H1 (cell line): ENCODE measurements at regions not wholly inside any gene's neighbourhood (a gene's known extent, or its start where the extent isn't known, plus 50 kb on each side); places are given as distances from the start of the nearest gene placed in this dataset.

Source experiments
- CTCF ChIA-PET: fragments of 300-600 bp; sonication (Branson Sonifier 250); formaldehyde crosslinking; loops from one replicate; lab custom pipeline; 2021; ENCODE audit not compliant: partially characterized antibody; lab: Charles Lee
- POLR2A ChIA-PET: fragments of 300-600 bp; sonication (Branson Sonifier 250); formaldehyde crosslinking; loops from one replicate; lab custom pipeline; 2021; ENCODE audit warnings: inconsistent platforms; ENCODE audit not compliant: partially characterized antibody; lab: Charles Lee
- DNase-seq, 2 experiments: peaks; one replicate each; pipeline versions ENCODE4 v3.0.0 to v3.0.0-alpha.2; 2010 to 2022; ENCODE audit warnings: low spot score in 2 of 2, low read depth in 1 of 2, mixed read lengths in 1 of 2
- FAIRE-seq: peaks from 2 replicates; lab custom pipeline; 2011; peaks lifted over from hg19 to GRCh38; lab: Jason Lieb, UNC
- H2AFZ ChIP-seq: 2 replicates; pipeline ENCODE4 v1.8.1; 2012; ENCODE audit warnings: low read length, inconsistent platforms
- H2AK5ac ChIP-seq: 2 replicates; pipeline ENCODE4 v1.6.1; 2013; ENCODE audit warnings: low read depth, low read length
- H2BK120ac ChIP-seq: replicated peaks from 2 replicates; pipeline ENCODE3; 2013; ENCODE audit warnings: low read depth, low read length, inconsistent platforms
- H2BK12ac ChIP-seq: 2 replicates; pipeline ENCODE4 v1.6.1; 2013; ENCODE audit warnings: low read depth, low read length
- H2BK15ac ChIP-seq: 2 replicates; pipeline ENCODE4 v1.6.1; 2013; ENCODE audit warnings: low read length
- H2BK20ac ChIP-seq: 2 replicates; pipeline ENCODE4 v1.6.1; 2013; ENCODE audit warnings: low read length
- H2BK5ac ChIP-seq: 2 replicates; pipeline ENCODE4 v1.6.1; 2013; ENCODE audit warnings: low read depth, low read length
- H3K14ac ChIP-seq: 2 replicates; pipeline ENCODE4 v1.6.1; 2013; ENCODE audit warnings: inconsistent platforms; ENCODE audit not compliant: insufficient read length
- H3K18ac ChIP-seq: 2 replicates; pipeline ENCODE4 v1.6.1; 2013; ENCODE audit warnings: low read length; ENCODE audit errors: extremely low read depth
- H3K23ac ChIP-seq: 2 replicates; pipeline ENCODE4 v1.6.1; 2013; ENCODE audit warnings: inconsistent platforms; ENCODE audit not compliant: insufficient read length
- H3K23me2 ChIP-seq: 2 replicates; pipeline ENCODE4 v1.6.1; 2013; ENCODE audit warnings: low read depth, low read length
- H3K27ac ChIP-seq: 2 replicates; pipeline ENCODE4 v1.6.1; 2011; ENCODE audit warnings: low read depth, low read length, inconsistent platforms
- H3K27me3 ChIP-seq, 4 experiments: replicated peaks in 1 of 4; 1 replicate in 1 of 4; 2 replicates in 3 of 4; pipeline versions ENCODE4 v1.6.1 to v1.8.1; 2011 to 2013; ENCODE audit warnings: low read length in 3 of 4, mild to moderate bottlenecking in 3 of 4, inconsistent platforms in 2 of 4, mixed read lengths in 2 of 4, moderate library complexity in 1 of 4; ENCODE audit not compliant: control insufficient read depth in 3 of 4, insufficient read depth in 3 of 4; ENCODE audit errors: extremely low read depth in 1 of 4
- H3K36me3 ChIP-seq, 4 experiments: 2 replicates each; pipeline versions ENCODE4 v1.6.1 to v1.8.1; 2011 to 2013; ENCODE audit warnings: mild to moderate bottlenecking in 4 of 4, low read length in 3 of 4, moderate library complexity in 2 of 4, control low read depth in 1 of 4, inconsistent platforms in 1 of 4; ENCODE audit not compliant: insufficient read depth in 4 of 4, control insufficient read depth in 2 of 4
- H3K4ac ChIP-seq: replicated peaks from 2 replicates; pipeline ENCODE3; 2013; ENCODE audit warnings: low read length, low read depth, mixed read lengths, inconsistent platforms; ENCODE audit not compliant: insufficient read length
- H3K4me1 ChIP-seq, 4 experiments: replicated peaks in 1 of 4; 1 replicate in 1 of 4; 2 replicates in 3 of 4; pipeline versions ENCODE4 v1.6.1 to v1.8.1; 2011 to 2013; ENCODE audit warnings: low read length in 3 of 4, inconsistent platforms in 2 of 4, mixed read lengths in 1 of 4; ENCODE audit not compliant: insufficient read depth in 4 of 4, control insufficient read depth in 3 of 4
- H3K4me2 ChIP-seq, 2 experiments: 2 replicates each; pipeline versions ENCODE4 v1.6.1 to v1.8.1; 2011 to 2013; ENCODE audit warnings: low read depth in 2 of 2, low read length in 2 of 2, control low read depth in 1 of 2, inconsistent platforms in 1 of 2, mild to moderate bottlenecking in 1 of 2; ENCODE audit not compliant: insufficient read depth in 1 of 2
- H3K4me3 ChIP-seq, 4 experiments: fragments of 200-600, 300-600 bp in 1 of 4; sonication (generic), shearing (Covaris generic), sonication (Bioruptor Twin) in 1 of 4; 2 replicates each; pipeline versions ENCODE4 v1.5.1 to v1.8.1; 2011 to 2016; ENCODE audit warnings: low read length in 4 of 4, low read depth in 3 of 4, control low read depth in 2 of 4, inconsistent platforms in 2 of 4, mild to moderate bottlenecking in 2 of 4, mixed read lengths in 1 of 4, moderate library complexity in 1 of 4; ENCODE audit not compliant: insufficient read depth in 2 of 4; ENCODE audit errors: extremely low read depth in 1 of 4
- H3K56ac ChIP-seq: replicated peaks from 2 replicates; pipeline ENCODE3; 2013; ENCODE audit warnings: low read depth, mild to moderate bottlenecking, mixed read lengths, low read length, inconsistent platforms; ENCODE audit not compliant: insufficient read length
- H3K79me1 ChIP-seq: 2 replicates; pipeline ENCODE4 v1.6.1; 2013; ENCODE audit warnings: low read depth, low read length, control low read depth
- H3K79me2 ChIP-seq, 2 experiments: 2 replicates each; pipeline versions ENCODE4 v1.6.1 to v1.8.1; 2012 to 2013; ENCODE audit warnings: low read length in 2 of 2, mild to moderate bottlenecking in 2 of 2, inconsistent platforms in 1 of 2; ENCODE audit not compliant: insufficient read depth in 2 of 2, control insufficient read depth in 1 of 2
- H3K9ac ChIP-seq, 4 experiments: replicated peaks in 1 of 4; 1 replicate in 1 of 4; 2 replicates in 3 of 4; pipeline versions ENCODE4 v1.6.1 to v1.8.1; 2011 to 2013; ENCODE audit warnings: low read depth in 3 of 4, low read length in 3 of 4, control low read depth in 2 of 4, mild to moderate bottlenecking in 2 of 4, moderate library complexity in 2 of 4, inconsistent platforms in 1 of 4; ENCODE audit errors: extremely low read depth in 1 of 4
- H3K9me3 ChIP-seq, 2 experiments: 2 replicates each; pipeline versions ENCODE4 v1.6.1 to v1.8.1; 2012 to 2013; ENCODE audit warnings: mild to moderate bottlenecking in 2 of 2, moderate library complexity in 2 of 2, control low read depth in 1 of 2, inconsistent platforms in 1 of 2, low read depth in 1 of 2, low read length in 1 of 2, mixed read lengths in 1 of 2; ENCODE audit not compliant: insufficient read depth in 2 of 2
- H4K20me1 ChIP-seq, 2 experiments: replicated peaks in 1 of 2; 2 replicates each; pipeline versions ENCODE3 to v1.8.1; 2011 to 2013; ENCODE audit warnings: inconsistent platforms in 2 of 2, low read length in 2 of 2, mild to moderate bottlenecking in 1 of 2; ENCODE audit not compliant: insufficient read depth in 2 of 2, control insufficient read depth in 1 of 2
- H4K5ac ChIP-seq: 2 replicates; pipeline ENCODE4 v1.6.1; 2013; ENCODE audit warnings: low read length, low read depth, mixed read lengths, inconsistent platforms; ENCODE audit not compliant: insufficient read length
- H4K8ac ChIP-seq: 2 replicates; pipeline ENCODE4 v1.8.0; 2013; ENCODE audit warnings: mild to moderate bottlenecking, moderate library complexity, low read length, inconsistent platforms; ENCODE audit not compliant: insufficient read depth; ENCODE audit errors: extremely low read depth
- H4K91ac ChIP-seq: replicated peaks from 2 replicates; pipeline ENCODE3; 2013; ENCODE audit warnings: low read length, mixed read lengths, inconsistent platforms; ENCODE audit not compliant: insufficient read length
- CEBPB ChIP-seq: IDR thresholded peaks from 2 replicates; pipeline ENCODE4 v1.6.1; 2012; ENCODE audit warnings: low read depth, low read length
- SP2 ChIP-seq: IDR thresholded peaks from 2 replicates; pipeline ENCODE4 v1.6.1; 2012; ENCODE audit warnings: mild to moderate bottlenecking, low read length, inconsistent platforms
- WGBS, 2 experiments: shearing (Covaris generic) in 1 of 2; methylation state at CpG; one replicate each; pipeline versions ENCODE4 v1.1.6 to v1.1.7; 2013 to 2015; ENCODE audit warnings: low lambda C conversion rate in 2 of 2, mixed read lengths in 2 of 2, inconsistent platforms in 1 of 2, low coverage in 1 of 2, missing lambda C conversion rate in 1 of 2; ENCODE audit not compliant: insufficient replicate concordance in 2 of 2, insufficient coverage in 1 of 2, insufficient read length in 1 of 2; ENCODE audit errors: extremely low coverage in 1 of 2, missing lambda C conversion rate in 1 of 2; 5-methylcytosine and 5-hydroxymethylcytosine counted together

DNA sequence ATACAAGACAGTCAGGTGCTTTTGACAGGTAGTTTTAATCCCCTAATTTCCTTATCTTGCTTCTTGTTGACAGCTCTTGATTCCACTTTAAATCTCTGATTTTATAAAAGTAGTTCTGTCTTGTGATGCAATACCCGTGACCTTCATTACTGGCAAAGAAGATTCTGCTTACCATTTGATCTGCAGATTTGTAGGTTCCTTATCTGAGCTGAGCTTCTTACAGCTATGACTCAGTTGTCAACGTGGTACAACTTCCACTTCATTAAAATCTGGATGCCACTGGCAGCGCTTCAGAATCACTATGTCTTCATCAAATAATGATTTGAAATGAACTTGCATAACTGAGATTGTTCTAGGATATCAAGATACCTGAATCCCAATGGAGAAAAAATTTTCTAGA is 543.6 kb upstream of the B3GALT2 start:
- no peak overlapping the region for H2BK12ac ChIP-seq
- H2AFZ ChIP-seq, result no peak overlapping the region

More for the DNA sequence above, 543.6 kb upstream of the B3GALT2 start:
- H4K8ac ChIP-seq, result no peak overlapping the region
- no peak overlapping the region for H3K4ac ChIP-seq
- H4K20me1 ChIP-seq, result no peaks in the 10 kb centered on the region
- H4K91ac ChIP-seq, result no peak overlapping the region
- H2BK15ac ChIP-seq, result no peak overlapping the region
- H3K79me1 ChIP-seq, result no peaks in the 10 kb centered on the region
- FAIRE-seq (no peak), DNase-seq (no peak)
- H4K5ac ChIP-seq, result no peak overlapping the region
- no peak overlapping the region for H2AK5ac ChIP-seq
- H2BK120ac ChIP-seq, result no peak overlapping the region
- H3K27ac ChIP-seq, result no peak overlapping the region
- no peaks in the 10 kb centered on the region; a peak in 1 of 8 replicates for H3K36me3 ChIP-seq
- H3K4me2 ChIP-seq, result no peak overlapping the region
- TF ChIP-seq SP2 (no peak), CEBPB (peak; percentile 21; the same call in 1 of the 2 replicates)
- no peaks in the 10 kb centered on the region for H3K23me2 ChIP-seq
- H2BK5ac ChIP-seq, result no peak overlapping the region
- no peak overlapping the region for H3K23ac ChIP-seq
- no peak overlapping the region for H3K4me3 ChIP-seq
- no peak overlapping the region for H3K14ac ChIP-seq
- H2BK20ac ChIP-seq, result no peak overlapping the region
- no peak overlapping the region for H3K9ac ChIP-seq
- H3K79me2 ChIP-seq, result no peaks in the 10 kb centered on the region
- 88% methylated on average over 3 of the region's 3 CpGs; no CpG with 5 or more reads in 1 of the 2 experiments for WGBS, 2 experiments
- no peak overlapping the region for H3K56ac ChIP-seq
- H3K18ac ChIP-seq, result no peak overlapping the region
- peaks cover 3 to 9% (median 6%) of the 10 kb centered on the region in 4 experiments; a peak in 4 of 7 replicates for H3K27me3 ChIP-seq
- peaks cover 0 to 8% (median 2%) of the 10 kb centered on the region in 4 experiments; a peak in 1 of 7 replicates for H3K4me1 ChIP-seq
- H3K9me3 ChIP-seq, result peaks cover 6% of the 10 kb centered on the region in 2 experiments; a peak in 3 of 4 replicates
- ChIA-PET CTCF (interaction anchor here (1.0 kb wide), 1 partner anchor 388 kb away, joined by 3 read pairs; no protein-coding TSS in a partner anchor), POLR2A (no interaction called here)
